NCI-H526 (cell line): ENCODE measurements at regions not wholly inside any gene's neighbourhood (a gene's known extent, or its start where the extent isn't known, plus 50 kb on each side); places are given as distances from the start of the nearest gene placed in this dataset.
"Not testable (repeated sequence)": the region's sequence is repeated elsewhere in the genome, so short reads cannot be mapped to it uniquely, and the experiment has no call there.

Source experiments
- DNase-seq, 2 experiments: peaks; one replicate each; lab custom pipeline; 2025; lab: John Stamatoyannopoulos, UW

- no peak for DNase-seq
Observed at GRCh38 chrX:53883196-53883595, 161.1 kb downstream of the PHF8 start.

- no peak for DNase-seq
Observed at GRCh38 chrX:53882331-53882730, 161.9 kb downstream of the PHF8 start.

- DNase-seq: not testable (repeated sequence)
Observed at GRCh38 chrX:53880786-53881185, 163.5 kb downstream of the PHF8 start.

- no peak for DNase-seq
Observed at GRCh38 chrX:53859890-53860289, 173.4 kb upstream of the HUWE1 start.

GRCh38 chrX:53831662-53832635, 145.4 kb upstream of the HUWE1 start:
- peak; percentile 60 to 76 for DNase-seq

GRCh38 chrX:53824686-53825085, 138.2 kb upstream of the HUWE1 start:
- no peak for DNase-seq

- not testable (repeated sequence) for DNase-seq
Observed at GRCh38 chrX:53818115-53818514, 131.6 kb upstream of the HUWE1 start.

- DNase-seq: no peak
Observed at GRCh38 chrX:53817548-53817947, 131.0 kb upstream of the HUWE1 start.

GRCh38 chrX:53813670-53814440, 127.3 kb upstream of the HUWE1 start:
- DNase-seq: no peak

GRCh38 chrX:53798281-53798680, 111.8 kb upstream of the HUWE1 start:
- DNase-seq: no peak

- no peak for DNase-seq
Observed at GRCh38 chrX:53795576-53795975, 109.1 kb upstream of the HUWE1 start.

- no peak for DNase-seq
Observed at GRCh38 chrX:53794181-53794580, 107.7 kb upstream of the HUWE1 start.

GRCh38 chrX:53768865-53769264, 82.3 kb upstream of the HUWE1 start:
- DNase-seq: no peak

- no peak for DNase-seq
Observed at GRCh38 chrX:53768451-53768850, 81.9 kb upstream of the HUWE1 start.

GRCh38 chrX:53767544-53767943, 81.0 kb upstream of the HUWE1 start:
- DNase-seq: no peak

GRCh38 chrX:53757181-53757580, 70.7 kb upstream of the HUWE1 start:
- DNase-seq: not testable (repeated sequence)

GRCh38 chrX:53746718-53747117, 60.2 kb upstream of the HUWE1 start:
- DNase-seq: no peak

- peak in 1 of 2 experiments; percentile 11 for DNase-seq
Observed at GRCh38 chrX:53743244-53743643, 56.7 kb upstream of the HUWE1 start.

- DNase-seq: no peak
Observed at GRCh38 chrX:53738370-53738906, 51.9 kb upstream of the HUWE1 start.
